ENCODE measurements at regions not wholly inside any gene's neighbourhood (a gene's known extent, or its start where the extent isn't known, plus 50 kb on each side); places are given as distances from the start of the nearest gene placed in this dataset.

DNA sequence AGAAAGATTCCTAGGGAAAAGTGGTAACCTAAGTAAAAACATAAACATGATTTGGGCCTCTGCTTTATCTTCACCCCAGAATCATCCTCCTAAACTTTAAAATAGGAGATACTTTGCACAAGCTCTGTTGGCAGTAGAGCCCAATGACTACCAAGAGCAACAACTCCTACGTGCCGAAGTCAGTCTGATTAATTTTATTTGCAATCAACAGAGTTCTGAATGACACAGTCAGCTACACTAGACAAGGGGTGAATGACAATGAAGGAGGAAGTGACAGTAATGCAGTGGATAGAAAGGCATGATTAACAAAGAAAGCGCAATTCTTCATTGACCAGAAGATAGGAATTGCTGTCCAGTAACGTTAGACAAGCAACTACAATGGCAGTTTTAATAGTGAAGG, 957.9 kb upstream of the USP15 start:
- BruUV-seq (replicated peaks): no TSS peak
- no peaks in the 10 kb centered on the region for H3K9me3 ChIP-seq (replicated peaks; ENCODE audit: control insufficient read depth, insufficient read depth, low read depth, low read length)
- no peaks in the 10 kb centered on the region for H3K36me3 ChIP-seq (ENCODE audit: control insufficient read depth, insufficient read depth, low read length)
- H4K20me1 ChIP-seq (replicated peaks; ENCODE audit: control insufficient read depth, insufficient read depth, low read length): no peaks in the 10 kb centered on the region
- H3K4me3 ChIP-seq: no peak overlapping the region
- DNase-seq (ENCODE audit: extremely low read depth in 1 of 4, low spot score in 3 of 4) (no peak), ATAC-seq (no peak), FAIRE-seq (no peak)
- no peaks in the 10 kb centered on the region for H3K79me2 ChIP-seq (ENCODE audit: control insufficient read depth, insufficient read depth, low read length)
- no peak overlapping the region for H3K9ac ChIP-seq (ENCODE audit: insufficient read depth in 1 of 2, low read depth in 2 of 2, low read length in 2 of 2)
- TF ChIP-seq NBN (IDR thresholded peaks at IDR 0.05; ENCODE audit: low read depth): no peak
- no peak for TF ChIP-seq ZNF41 (CRISPR knock-in tag; conservative IDR thresholded peaks at IDR 0.05)
- TF ChIP-seq NR1H2 (CRISPR knock-in tag; IDR thresholded peaks at IDR 0.05): no peak
- no peak for TF ChIP-seq CBX5 (IDR thresholded peaks at IDR 0.05; ENCODE audit: borderline replicate concordance, low read depth)
- TF ChIP-seq RBM39 (optimal IDR thresholded peaks at IDR 0.05; ENCODE audit: low read depth, low read length): no peak
- TF ChIP-seq, protein P1, sequence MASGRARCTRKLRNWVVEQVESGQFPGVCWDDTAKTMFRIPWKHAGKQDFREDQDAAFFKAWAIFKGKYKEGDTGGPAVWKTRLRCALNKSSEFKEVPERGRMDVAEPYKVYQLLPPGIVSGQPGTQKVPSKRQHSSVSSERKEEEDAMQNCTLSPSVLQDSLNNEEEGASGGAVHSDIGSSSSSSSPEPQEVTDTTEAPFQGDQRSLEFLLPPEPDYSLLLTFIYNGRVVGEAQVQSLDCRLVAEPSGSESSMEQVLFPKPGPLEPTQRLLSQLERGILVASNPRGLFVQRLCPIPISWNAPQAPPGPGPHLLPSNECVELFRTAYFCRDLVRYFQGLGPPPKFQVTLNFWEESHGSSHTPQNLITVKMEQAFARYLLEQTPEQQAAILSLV (tag; IDR thresholded peaks at IDR 0.05): no peak
- TF ChIP-seq, protein P2, sequence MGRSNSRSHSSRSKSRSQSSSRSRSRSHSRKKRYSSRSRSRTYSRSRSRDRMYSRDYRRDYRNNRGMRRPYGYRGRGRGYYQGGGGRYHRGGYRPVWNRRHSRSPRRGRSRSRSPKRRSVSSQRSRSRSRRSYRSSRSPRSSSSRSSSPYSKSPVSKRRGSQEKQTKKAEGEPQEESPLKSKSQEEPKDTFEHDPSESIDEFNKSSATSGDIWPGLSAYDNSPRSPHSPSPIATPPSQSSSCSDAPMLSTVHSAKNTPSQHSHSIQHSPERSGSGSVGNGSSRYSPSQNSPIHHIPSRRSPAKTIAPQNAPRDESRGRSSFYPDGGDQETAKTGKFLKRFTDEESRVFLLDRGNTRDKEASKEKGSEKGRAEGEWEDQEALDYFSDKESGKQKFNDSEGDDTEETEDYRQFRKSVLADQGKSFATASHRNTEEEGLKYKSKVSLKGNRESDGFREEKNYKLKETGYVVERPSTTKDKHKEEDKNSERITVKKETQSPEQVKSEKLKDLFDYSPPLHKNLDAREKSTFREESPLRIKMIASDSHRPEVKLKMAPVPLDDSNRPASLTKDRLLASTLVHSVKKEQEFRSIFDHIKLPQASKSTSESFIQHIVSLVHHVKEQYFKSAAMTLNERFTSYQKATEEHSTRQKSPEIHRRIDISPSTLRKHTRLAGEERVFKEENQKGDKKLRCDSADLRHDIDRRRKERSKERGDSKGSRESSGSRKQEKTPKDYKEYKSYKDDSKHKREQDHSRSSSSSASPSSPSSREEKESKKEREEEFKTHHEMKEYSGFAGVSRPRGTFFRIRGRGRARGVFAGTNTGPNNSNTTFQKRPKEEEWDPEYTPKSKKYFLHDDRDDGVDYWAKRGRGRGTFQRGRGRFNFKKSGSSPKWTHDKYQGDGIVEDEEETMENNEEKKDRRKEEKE (IDR thresholded peaks at IDR 0.05; ENCODE audit: borderline replicate concordance in 1 of 2, control insufficient read depth in 1 of 2, low read depth in 2 of 2, low read length in 1 of 2): no peak
- no peak for TF ChIP-seq ZNF583 (CRISPR knock-in tag; IDR thresholded peaks at IDR 0.05)
- TF ChIP-seq ARHGAP35 (IDR thresholded peaks at IDR 0.05; ENCODE audit: partially characterized antibody): no peak
- no peak for TF ChIP-seq ESRRA (IDR thresholded peaks at IDR 0.05; ENCODE audit: borderline replicate concordance, low read depth)
- whole genome bisulfite sequencing (ENCODE audit: insufficient coverage, low coverage, missing lambda C conversion rate): 3% methylated on average over 4 of the region's 4 CpGs
- H2AFZ ChIP-seq (ENCODE audit: low read depth, low read length): no peak overlapping the region
- H3K27me3 ChIP-seq (ENCODE audit: control insufficient read depth in 2 of 2, insufficient read depth in 2 of 2, low read length in 2 of 2): no peaks in the 10 kb centered on the region
- POLR2A ChIA-PET: no interaction called here
- in situ Hi-C loops (cut with MboI): no loop called here
- no peak overlapping the region for H3K4me2 ChIP-seq (ENCODE audit: insufficient read depth, low read length)
- no peak overlapping the region for H3K27ac ChIP-seq (ENCODE audit: extremely low read depth, low read depth, low read length)
- CTCF ChIA-PET (ENCODE audit: low intra/inter-chr PET ratio): no interaction called here
- no peaks in the 10 kb centered on the region for H3K4me1 ChIP-seq (replicated peaks in 1 of 2; ENCODE audit: control insufficient read depth in 2 of 2, insufficient read depth in 2 of 2, low read length in 2 of 2)
- H3K9me1 ChIP-seq (ENCODE audit: control insufficient read depth, insufficient read depth, low read length): no peaks in the 10 kb centered on the region
- intact Hi-C loops (cut with micrococcal nuclease): no loop called here

All from K562 (cell line).